Choroid plexus epithelial cell (primary cell): ENCODE measurements at regions not wholly inside any gene's neighbourhood (a gene's known extent, or its start where the extent isn't known, plus 50 kb on each side); places are given as distances from the start of the nearest gene placed in this dataset.

Source experiments
- DNase-seq: peaks from one replicate; pipeline ENCODE4 v3.0.0-alpha.2; 2010; ENCODE audit warnings: low read depth
- H3K4me3 ChIP-seq: 2 replicates; pipeline ENCODE4 v1.5.1; 2011; ENCODE audit warnings: low read depth, mild to moderate bottlenecking, control low read depth, low read length, moderate library complexity
- CTCF ChIP-seq: conservative IDR thresholded peaks from 2 replicates; pipeline ENCODE4 v1.5.1; 2011; ENCODE audit warnings: low read depth, mild to moderate bottlenecking, control low read depth, inconsistent platforms, low read length, moderate library complexity

- no peak overlapping the region for H3K4me3 ChIP-seq
- TF ChIP-seq CTCF, result no peak
- peak; percentile 82 for DNase-seq
These were observed 71.9 kb upstream of the KLF12 start for GRCh38 chr13:74206061-74206561.

- H3K4me3 ChIP-seq, result no peak overlapping the region
- no peak for DNase-seq
- TF ChIP-seq CTCF, result no peak
These were observed 71.1 kb upstream of the KLF12 start for GRCh38 chr13:74205313-74205690.

- peak; percentile 19 for DNase-seq
- no peak overlapping the region for H3K4me3 ChIP-seq
- no peak for TF ChIP-seq CTCF
These were observed 70.6 kb upstream of the KLF12 start for GRCh38 chr13:74204602-74205312.

GRCh38 chr13:74203576-74203975 is 69.4 kb upstream of the KLF12 start:
- no peak overlapping the region for H3K4me3 ChIP-seq
- no peak for TF ChIP-seq CTCF
- peak; percentile 34 for DNase-seq

GRCh38 chr13:74202129-74202813 is 68.1 kb upstream of the KLF12 start:
- no peak for TF ChIP-seq CTCF
- peak; percentile 14 for DNase-seq
- no peak overlapping the region for H3K4me3 ChIP-seq

GRCh38 chr13:74201530-74201929 is 67.3 kb upstream of the KLF12 start:
- TF ChIP-seq CTCF, result no peak
- no peak overlapping the region for H3K4me3 ChIP-seq
- no peak for DNase-seq
